Right cardiac atrium (tissue), 5 donors: ENCODE measurements at regions not wholly inside any gene's neighbourhood (a gene's known extent, or its start where the extent isn't known, plus 50 kb on each side); places are given as distances from the start of the nearest gene placed in this dataset.

Experiments
- ATAC-seq, 2 donors: fragments of 200-7000 bp; cut with Tn5 transposase; one replicate each; pipeline versions ENCODE4 v1.8.0 to v1.9.1; 2020; ENCODE audit warnings: moderate library complexity in 2 of 2, mild to moderate bottlenecking in 1 of 2
- DNase-seq, 3 donors: peaks; one replicate each; pipeline ENCODE4 v3.0.0-alpha.2; 2020
- H3K27ac ChIP-seq: one replicate; pipeline ENCODE4 v1.5.1; 2013; ENCODE audit warnings: mild to moderate bottlenecking, low read length, control low read depth, moderate library complexity
- H3K27me3 ChIP-seq: one replicate; pipeline ENCODE4 v1.6.1; 2013; ENCODE audit not compliant: control insufficient read depth, insufficient read depth
- H3K4me1 ChIP-seq: one replicate; pipeline ENCODE4 v1.6.1; 2013; ENCODE audit warnings: low read length; ENCODE audit not compliant: control insufficient read depth, insufficient read depth
- H3K4me3 ChIP-seq: one replicate; pipeline ENCODE4 v1.5.1; 2013; ENCODE audit warnings: low read length, control low read depth
- H3K9me3 ChIP-seq: one replicate; pipeline ENCODE4 v1.6.1; 2013; ENCODE audit warnings: low read length; ENCODE audit not compliant: control insufficient read depth
- WGBS: extraction: QIAGEN DNeasy Blood & Tissue Kit; methylation state at CpG from one replicate; pipeline ENCODE4 v1.1.7; 2013; 5-methylcytosine and 5-hydroxymethylcytosine counted together
- intact Hi-C, 4 donors: fragments of 100-400 bp; cut with DNase I; formaldehyde crosslinking; loops; one replicate each; pipeline versions ENCODE4 v1.11.0 to v1.14.0; 2022 to 2023
- donor health status: healthy with polysubstance abuse.
- donor health status: DM: no; HTN: yes; CAD: no.
- donor health status: DM: no; HTN: no; CAD: no.
- donor health status: DM: no; HTN: yes; CAD: no; lungs with severe emphysema.
- donor health status: DM: yes; HTN: yes; CAD: no.

DNA sequence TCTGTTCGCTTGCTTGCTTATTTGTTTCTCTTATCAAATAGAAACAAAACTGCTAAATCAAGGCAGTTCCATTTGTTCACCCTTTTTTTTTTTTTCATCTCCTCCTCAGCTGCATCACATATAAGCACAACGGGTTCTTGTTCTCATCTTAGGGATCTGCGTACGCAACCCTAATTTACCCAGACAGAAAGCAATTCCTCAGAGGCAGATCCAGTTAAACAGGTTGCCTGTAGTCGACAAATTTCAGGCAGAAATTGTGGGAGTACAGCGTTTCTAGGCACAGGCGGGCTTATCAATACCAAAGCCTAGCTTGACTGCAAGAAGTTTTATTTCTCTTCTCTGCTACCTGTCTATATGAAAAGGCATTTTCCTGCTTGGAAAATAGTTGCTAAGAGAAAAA, 565.4 kb downstream of the NXPH1 start:
- WGBS: 73% methylated on average over 7 of the region's 7 CpGs
- intact Hi-C loops: no loop called here
- no peaks in the 10 kb centered on the region for H3K27me3 ChIP-seq
- ATAC-seq (no peak), DNase-seq (no peak)
- H3K4me1 ChIP-seq: no peaks in the 10 kb centered on the region
- no peak overlapping the region for H3K27ac ChIP-seq
- H3K4me3 ChIP-seq: no peak overlapping the region
- no peaks in the 10 kb centered on the region for H3K9me3 ChIP-seq

DNA sequence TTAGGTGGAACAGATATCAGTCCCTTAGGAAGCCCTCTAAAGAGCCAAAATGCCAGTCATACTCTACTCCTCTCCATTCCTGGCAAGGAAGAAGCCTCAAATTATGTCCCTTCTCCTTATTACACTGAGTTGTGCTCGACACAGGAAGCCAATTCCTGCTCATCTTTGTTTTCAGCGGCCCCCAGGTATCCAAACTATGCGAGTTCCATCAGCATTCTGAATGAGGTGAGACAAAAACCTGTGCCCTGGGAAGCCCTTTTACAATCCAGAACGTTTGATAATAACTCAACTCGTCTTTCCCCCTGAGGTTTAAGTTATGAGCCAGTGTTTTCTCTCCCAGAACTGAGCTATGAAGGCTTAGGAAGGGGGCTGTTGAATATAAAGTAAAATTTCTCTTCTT, 580.5 kb downstream of the NXPH1 start:
- Histone ChIP-seq H3K4me3 (no peak overlapping the region), H3K4me1 (no peaks in the 10 kb centered on the region), H3K9me3 (no peaks in the 10 kb centered on the region), H3K27ac (no peak overlapping the region), H3K27me3 (no peaks in the 10 kb centered on the region)
- DNase-seq (no peak), ATAC-seq (no peak)
- 26% methylated on average over 5 of the region's 5 CpGs for WGBS
- intact Hi-C loops: no loop called here

DNA sequence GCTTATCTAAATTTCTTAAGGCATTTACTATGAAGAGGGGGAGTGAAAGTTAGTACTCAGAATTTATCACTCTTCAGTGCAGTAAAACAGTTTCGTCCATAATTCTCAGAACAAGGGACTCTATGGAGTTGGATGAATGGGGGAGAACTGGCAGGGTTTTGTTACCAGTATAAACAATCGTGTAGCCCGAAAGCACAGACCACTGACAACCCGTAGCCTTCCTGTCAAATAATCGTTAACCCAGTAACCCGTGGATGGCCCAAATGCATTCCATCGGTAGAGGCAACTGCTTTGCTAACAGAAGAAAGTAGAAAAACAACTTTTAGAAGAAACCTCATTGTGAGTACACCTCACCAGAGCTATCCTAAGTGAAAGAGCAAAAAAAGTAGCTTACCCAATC, 583.9 kb downstream of the NXPH1 start:
- ATAC-seq (no peak), DNase-seq (no peak)
- Histone ChIP-seq H3K9me3 (no peaks in the 10 kb centered on the region), H3K27me3 (no peaks in the 10 kb centered on the region), H3K4me3 (no peak overlapping the region), H3K27ac (no peak overlapping the region), H3K4me1 (no peaks in the 10 kb centered on the region)
- intact Hi-C loops: no loop called here
- 71% methylated on average over 7 of the region's 7 CpGs for WGBS

DNA sequence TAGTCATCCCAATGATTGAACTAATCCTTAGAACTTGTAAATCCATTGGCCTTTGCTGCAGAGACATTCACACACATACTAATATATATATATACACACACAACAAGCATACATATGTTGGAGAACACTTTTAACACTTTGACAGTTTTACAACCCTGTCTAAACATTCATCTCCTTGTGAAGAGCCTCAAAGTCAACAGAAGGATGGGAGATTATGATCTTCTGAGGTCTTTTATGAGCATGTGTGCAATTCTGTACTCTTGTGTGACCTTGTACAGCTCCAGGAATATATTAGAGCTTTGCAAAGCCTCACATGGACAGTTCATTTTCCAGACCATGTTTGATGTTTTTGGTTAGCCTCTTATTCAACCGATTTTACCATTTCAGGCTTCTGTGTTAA, 589.0 kb downstream of the NXPH1 start:
- Histone ChIP-seq H3K4me1 (no peaks in the 10 kb centered on the region), H3K4me3 (no peak overlapping the region), H3K9me3 (no peaks in the 10 kb centered on the region), H3K27ac (no peak overlapping the region), H3K27me3 (no peaks in the 10 kb centered on the region)
- no peak for DNase-seq
- ATAC-seq: no peak
- intact Hi-C loops: no loop called here
- 88% methylated on average over 1 of the region's 1 CpG for WGBS

DNA sequence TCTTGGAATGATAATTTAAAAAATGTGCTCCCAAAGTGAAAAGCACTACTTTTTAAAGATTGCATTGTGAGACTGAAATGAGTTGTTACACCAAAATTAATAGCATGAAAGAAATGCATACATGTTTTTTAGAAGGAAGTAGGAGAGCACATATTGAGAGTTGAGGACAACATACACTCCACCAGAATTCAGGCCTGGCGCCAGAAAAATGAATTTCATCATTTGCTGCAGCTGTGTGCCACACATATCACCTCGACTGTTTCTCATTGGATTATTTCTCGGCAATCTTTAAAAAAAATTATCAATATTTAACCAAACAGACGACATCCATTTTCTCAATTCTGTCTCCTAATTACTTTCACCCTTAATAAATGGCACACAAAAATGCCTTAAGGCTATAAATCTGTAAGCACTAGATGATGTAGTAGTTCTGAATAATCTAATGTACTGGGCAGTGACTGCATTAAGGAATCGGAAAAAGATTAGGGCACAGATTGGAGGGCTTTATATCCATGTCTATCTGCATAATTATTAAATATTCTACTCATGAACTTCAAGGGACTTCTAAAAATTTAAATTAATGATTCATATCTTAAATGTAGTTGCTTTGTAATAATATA, 590.4 kb downstream of the NXPH1 start:
- DNase-seq (no peak), ATAC-seq (no peak)
- Histone ChIP-seq H3K4me1 (no peaks in the 10 kb centered on the region), H3K27me3 (no peaks in the 10 kb centered on the region), H3K4me3 (no peak overlapping the region), H3K9me3 (no peaks in the 10 kb centered on the region), H3K27ac (no peak overlapping the region)
- 68% methylated on average over 5 of the region's 5 CpGs for WGBS
- intact Hi-C loops: no loop called here

DNA sequence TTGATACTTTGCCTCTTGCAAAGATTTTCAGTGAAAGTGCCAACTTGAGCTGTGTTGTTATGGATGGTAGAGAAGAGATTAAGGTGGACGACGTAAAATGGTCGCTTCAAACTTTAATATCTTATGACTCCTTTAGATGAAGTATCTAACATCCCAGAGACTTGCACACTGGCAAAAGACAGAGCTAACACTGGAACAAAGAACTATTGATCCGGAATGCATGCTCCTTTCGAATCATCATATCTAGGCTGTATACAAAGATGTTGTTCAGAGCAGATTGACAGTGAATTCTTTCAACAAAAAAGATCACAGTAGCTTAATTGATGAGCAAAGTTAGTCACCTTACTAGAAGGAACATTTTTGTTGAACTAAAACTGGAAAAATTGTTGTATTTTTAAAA, 592.7 kb downstream of the NXPH1 start:
- no peaks in the 10 kb centered on the region for H3K27me3 ChIP-seq
- intact Hi-C loops: no loop called here
- DNase-seq (no peak), ATAC-seq (no peak)
- no peak overlapping the region for H3K4me3 ChIP-seq
- H3K4me1 ChIP-seq: no peaks in the 10 kb centered on the region
- no peaks in the 10 kb centered on the region for H3K9me3 ChIP-seq
- H3K27ac ChIP-seq: no peak overlapping the region
- WGBS: 84% methylated on average over 5 of the region's 5 CpGs

DNA sequence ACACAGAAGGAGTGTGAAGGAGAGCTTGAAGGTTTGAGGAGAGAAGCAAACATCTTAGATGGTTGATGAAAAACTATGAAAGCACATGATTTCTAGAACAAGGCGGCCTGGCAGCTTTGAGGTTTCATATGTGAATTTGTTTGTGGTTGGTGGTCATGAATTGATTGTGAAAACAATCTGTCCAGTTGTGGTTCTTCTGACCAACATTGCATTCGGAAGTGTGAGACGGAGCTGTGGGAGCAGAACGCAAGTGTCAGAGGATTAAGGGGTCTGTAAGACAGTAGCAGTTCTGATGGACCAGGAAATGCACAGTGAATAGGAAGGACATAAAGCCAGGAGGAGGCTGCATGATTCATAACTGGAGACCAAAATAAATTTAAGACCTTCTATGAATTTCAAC, 594.6 kb downstream of the NXPH1 start:
- H3K4me1 ChIP-seq: no peaks in the 10 kb centered on the region
- H3K9me3 ChIP-seq: no peaks in the 10 kb centered on the region
- no peak overlapping the region for H3K27ac ChIP-seq
- H3K4me3 ChIP-seq: no peak overlapping the region
- intact Hi-C loops: no loop called here
- H3K27me3 ChIP-seq: no peaks in the 10 kb centered on the region
- ATAC-seq: no peak
- WGBS: 83% methylated on average over 4 of the region's 4 CpGs
- DNase-seq: no peak

DNA sequence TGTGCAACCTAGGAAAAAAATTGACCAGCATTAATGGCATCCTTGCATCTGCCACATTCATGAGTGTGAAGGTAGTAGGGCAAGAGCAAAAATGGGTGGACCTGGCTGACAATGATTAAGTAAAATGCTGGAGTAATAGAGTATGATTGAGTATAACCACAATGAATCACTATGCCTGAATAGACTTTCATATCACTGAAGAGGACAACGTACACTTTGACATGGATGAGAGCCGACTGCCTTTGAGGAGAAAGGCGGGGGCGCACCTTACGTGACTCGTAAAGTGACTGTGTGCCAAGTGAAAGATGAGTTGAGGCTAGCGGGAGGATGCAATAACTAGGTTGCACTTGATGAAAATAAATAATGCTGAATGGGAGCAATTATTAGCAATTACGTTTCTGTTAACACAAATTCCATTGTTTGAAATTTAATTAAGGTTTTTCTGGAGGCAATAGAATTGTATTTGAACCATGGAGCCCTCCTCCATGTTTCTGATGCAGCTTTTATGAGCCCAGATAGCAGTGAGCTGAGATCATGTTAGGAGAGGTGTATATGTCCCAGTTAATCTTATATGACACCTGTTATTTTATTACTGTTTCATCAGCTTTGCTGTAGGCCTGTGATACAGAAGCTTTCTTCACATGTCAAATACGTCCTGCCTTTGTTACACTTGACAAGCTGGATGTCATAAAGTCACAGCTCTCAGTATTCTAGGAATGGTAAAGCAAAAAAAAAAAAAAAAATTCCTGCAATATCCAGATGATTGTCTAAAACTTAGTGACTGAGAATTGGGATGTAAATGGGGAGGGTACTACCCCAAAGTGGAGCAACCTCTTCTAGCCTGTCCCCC, 596.5 kb downstream of the NXPH1 start:
- Histone ChIP-seq H3K27me3 (no peaks in the 10 kb centered on the region), H3K9me3 (no peaks in the 10 kb centered on the region), H3K4me3 (no peak overlapping the region), H3K27ac (no peak overlapping the region), H3K4me1 (no peaks in the 10 kb centered on the region)
- no peak for DNase-seq
- no peak for ATAC-seq
- intact Hi-C loops: no loop called here
- 81% methylated on average over 9 of the region's 9 CpGs for WGBS

DNA sequence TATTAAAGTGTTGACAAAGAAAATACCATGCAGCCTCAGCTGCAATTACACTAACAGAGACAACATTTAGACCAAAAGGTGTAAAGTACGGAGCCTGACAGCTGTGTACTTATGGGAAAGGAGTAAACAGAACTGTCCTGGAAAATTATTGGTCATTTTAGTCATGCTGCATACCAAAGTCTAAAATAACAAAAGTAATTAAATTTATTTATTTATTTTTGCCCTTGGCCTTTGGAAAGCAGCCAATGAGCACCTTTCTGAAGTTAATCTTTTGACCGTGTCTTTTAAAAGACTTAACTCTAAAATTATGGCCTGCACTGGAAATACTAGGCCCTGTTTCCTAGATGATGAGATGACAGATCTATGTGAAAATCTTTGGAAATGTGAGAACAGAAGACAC, 597.6 kb downstream of the NXPH1 start:
- DNase-seq (no peak), ATAC-seq (no peak)
- intact Hi-C loops: no loop called here
- Histone ChIP-seq H3K27me3 (no peaks in the 10 kb centered on the region), H3K27ac (no peak overlapping the region), H3K4me3 (no peak overlapping the region), H3K4me1 (no peaks in the 10 kb centered on the region), H3K9me3 (no peaks in the 10 kb centered on the region)
- 73% methylated on average over 2 of the region's 2 CpGs for WGBS

DNA sequence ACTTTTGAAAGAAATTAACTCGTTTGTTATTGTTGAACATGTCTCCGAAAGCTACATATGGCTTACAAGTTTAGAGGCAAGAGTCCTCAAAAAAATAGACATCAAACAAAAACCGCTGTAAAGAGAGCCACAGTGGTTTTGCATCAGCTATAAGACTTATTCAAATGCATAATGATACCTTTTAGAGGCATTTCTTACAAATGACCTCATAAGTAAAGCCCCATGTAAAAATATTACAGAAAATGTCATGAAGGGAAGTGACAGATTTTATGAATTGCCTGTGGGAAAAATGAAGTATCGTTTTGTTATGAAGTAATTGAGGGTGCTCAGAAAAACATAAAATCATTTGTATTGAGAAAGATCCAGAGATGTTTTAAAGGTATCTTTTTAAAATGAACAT, 598.0 kb downstream of the NXPH1 start:
- intact Hi-C loops: no loop called here
- Histone ChIP-seq H3K4me3 (no peak overlapping the region), H3K4me1 (no peaks in the 10 kb centered on the region), H3K9me3 (no peaks in the 10 kb centered on the region), H3K27me3 (no peaks in the 10 kb centered on the region), H3K27ac (no peak overlapping the region)
- DNase-seq: no peak
- no peak for ATAC-seq
- WGBS: 76% methylated on average over 4 of the region's 4 CpGs

DNA sequence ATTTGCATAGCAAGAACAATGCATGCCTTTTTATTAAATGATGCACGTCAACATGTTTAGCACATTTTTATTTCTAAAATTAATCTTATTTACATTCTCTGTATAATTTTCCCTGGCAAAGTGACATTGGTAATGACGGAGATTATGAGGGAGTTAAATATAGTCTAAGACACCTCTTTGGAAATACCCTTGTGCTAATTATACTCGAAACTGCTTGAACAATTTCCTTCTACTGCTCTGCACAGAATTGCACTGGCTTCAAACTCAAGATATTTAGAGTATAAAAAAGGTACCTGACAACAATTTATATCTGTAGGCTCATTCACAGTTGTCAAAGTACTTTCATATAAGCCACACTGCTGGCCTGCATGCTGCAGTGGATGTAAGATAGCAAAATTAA, 602.7 kb downstream of the NXPH1 start:
- intact Hi-C loops: no loop called here
- no peak for ATAC-seq
- Histone ChIP-seq H3K27me3 (no peaks in the 10 kb centered on the region), H3K4me1 (no peaks in the 10 kb centered on the region), H3K4me3 (no peak overlapping the region), H3K27ac (no peak overlapping the region), H3K9me3 (no peaks in the 10 kb centered on the region)
- 57% methylated on average over 3 of the region's 3 CpGs for WGBS
- no peak for DNase-seq
